ENCODE measurements at regions not wholly inside any gene's neighbourhood (a gene's known extent, or its start where the extent isn't known, plus 50 kb on each side); places are given as distances from the start of the nearest gene placed in this dataset.
"Not testable (repeated sequence)": the region's sequence is repeated elsewhere in the genome, so short reads cannot be mapped to it uniquely, and the experiment has no call there.

DNA sequence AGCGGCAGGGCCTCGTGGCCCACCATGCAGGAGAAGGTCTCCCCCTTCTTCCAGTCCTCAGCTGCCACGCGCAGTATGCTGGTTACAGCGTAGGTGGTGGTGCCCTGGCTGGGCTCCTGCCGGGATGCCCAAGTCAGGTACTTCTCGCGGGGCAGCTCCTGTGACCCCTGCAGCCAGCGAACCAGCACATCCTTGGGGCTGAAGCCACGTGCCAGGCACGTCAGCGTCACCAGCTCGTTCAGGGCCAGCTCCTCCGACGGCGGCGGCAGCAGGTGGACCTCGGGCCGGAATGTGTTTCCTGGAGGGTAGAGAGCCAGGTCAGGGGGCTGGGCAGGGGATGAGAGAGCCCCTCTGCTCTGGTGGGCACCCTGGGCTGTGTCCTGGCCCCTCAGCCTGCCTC, 60.7 kb downstream of the TMEM121 start:
- H3K27ac ChIP-seq (ENCODE audit: low read depth in 1 of 2, low read length in 1 of 2); DNase-seq; ATAC-seq (ENCODE audit: insufficient read depth, low FRiP score); H3K9ac ChIP-seq (ENCODE audit: insufficient read depth in 1 of 2, low read length in 2 of 2); H3K9me3 ChIP-seq (ENCODE audit: control insufficient read depth in 4 of 4, insufficient read depth in 3 of 4, low read length in 3 of 4); H3K36me3 ChIP-seq (ENCODE audit: control insufficient read depth in 4 of 4, insufficient read depth in 4 of 4, low read length in 4 of 4); H3K27me3 ChIP-seq (ENCODE audit: control insufficient read depth in 3 of 3, insufficient read depth in 3 of 3, low read length in 2 of 3); H3K4me1 ChIP-seq (ENCODE audit: control insufficient read depth in 5 of 5, insufficient read depth in 5 of 5, low read length in 5 of 5); H3K4me3 ChIP-seq: not testable (repeated sequence)
- WGBS, 2 donors = 85 to 89% methylated on average over 6 to 13 of the region's 19 CpGs

DNA sequence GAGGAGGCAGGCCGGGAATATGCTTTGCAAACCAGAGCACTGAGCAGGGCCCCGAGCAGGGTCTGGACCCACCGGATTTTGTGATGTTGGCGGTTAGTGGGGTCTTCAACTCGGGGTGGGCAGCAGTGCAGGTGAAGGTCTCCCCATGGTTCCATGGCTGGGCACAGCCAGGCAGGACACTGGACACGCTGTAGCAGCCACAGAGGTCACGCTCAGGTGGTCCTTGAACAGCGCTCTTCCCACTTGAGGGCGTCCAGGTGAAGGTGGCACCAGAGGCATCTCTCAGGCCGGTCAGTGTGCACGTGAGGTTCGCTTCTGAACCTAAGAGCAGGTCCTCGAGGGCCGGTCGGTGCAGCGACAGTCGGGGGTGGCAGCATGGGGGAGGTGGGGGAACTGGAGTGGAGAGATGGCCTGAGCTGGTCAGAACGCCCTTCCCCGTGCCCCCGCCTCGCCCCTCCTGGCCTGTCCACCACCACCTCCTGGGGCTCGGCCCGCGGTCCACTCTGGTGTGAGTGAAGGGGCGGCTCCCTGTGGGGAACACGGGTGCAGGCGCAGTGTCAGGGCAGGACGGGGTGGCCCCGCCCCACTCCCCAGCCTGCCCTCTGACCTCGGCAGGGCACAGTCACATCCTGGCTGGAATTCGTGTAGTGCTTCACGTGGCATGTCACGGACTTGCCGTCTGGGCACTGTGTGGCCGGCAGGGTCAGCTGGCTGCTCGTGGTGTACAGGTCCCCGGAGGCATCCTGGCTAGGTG, 61.3 kb downstream of the TMEM121 start:
- not testable (repeated sequence) for H3K36me3 ChIP-seq (ENCODE audit: control insufficient read depth in 4 of 4, insufficient read depth in 4 of 4, low read length in 4 of 4); H3K27me3 ChIP-seq (ENCODE audit: control insufficient read depth in 3 of 3, insufficient read depth in 3 of 3, low read length in 2 of 3); ATAC-seq (ENCODE audit: insufficient read depth, low FRiP score); H3K9ac ChIP-seq (ENCODE audit: insufficient read depth in 1 of 2, low read length in 2 of 2); H3K27ac ChIP-seq (ENCODE audit: low read depth in 1 of 2, low read length in 1 of 2); DNase-seq; H3K4me3 ChIP-seq; H3K4me1 ChIP-seq (ENCODE audit: control insufficient read depth in 5 of 5, insufficient read depth in 5 of 5, low read length in 5 of 5); H3K9me3 ChIP-seq (ENCODE audit: control insufficient read depth in 4 of 4, insufficient read depth in 3 of 4, low read length in 3 of 4)
- 89 to 93% methylated on average over 27 to 36 of the region's 37 CpGs for WGBS, 2 donors

GRCh38 chr14:105588236-105588860, 62.0 kb downstream of the TMEM121 start:
- Histone ChIP-seq H3K27me3 (ENCODE audit: control insufficient read depth in 3 of 3, insufficient read depth in 3 of 3, low read length in 2 of 3) (no peaks in the 10 kb centered on the region), H3K9ac (ENCODE audit: insufficient read depth in 1 of 2, low read length in 2 of 2) (no peak overlapping the region), H3K4me3 (no peak overlapping the region), H3K4me1 (ENCODE audit: control insufficient read depth in 5 of 5, insufficient read depth in 5 of 5, low read length in 5 of 5) (no peaks in the 10 kb centered on the region), H3K9me3 (ENCODE audit: control insufficient read depth in 4 of 4, insufficient read depth in 3 of 4, low read length in 3 of 4) (no peaks in the 10 kb centered on the region), H3K27ac (ENCODE audit: low read depth in 1 of 2, low read length in 1 of 2) (no peak overlapping the region), H3K36me3 (ENCODE audit: control insufficient read depth in 4 of 4, insufficient read depth in 4 of 4, low read length in 4 of 4) (no peaks in the 10 kb centered on the region)
- DNase-seq (no peak), ATAC-seq (ENCODE audit: insufficient read depth, low FRiP score) (no peak)
- no peak for TF ChIP-seq CTCF (IDR thresholded peaks at IDR 0.05; ENCODE audit: control extremely low read depth, extremely low read depth)
- 91 to 93% methylated on average over 15 of the region's 15 CpGs for WGBS, 2 donors

DNA sequence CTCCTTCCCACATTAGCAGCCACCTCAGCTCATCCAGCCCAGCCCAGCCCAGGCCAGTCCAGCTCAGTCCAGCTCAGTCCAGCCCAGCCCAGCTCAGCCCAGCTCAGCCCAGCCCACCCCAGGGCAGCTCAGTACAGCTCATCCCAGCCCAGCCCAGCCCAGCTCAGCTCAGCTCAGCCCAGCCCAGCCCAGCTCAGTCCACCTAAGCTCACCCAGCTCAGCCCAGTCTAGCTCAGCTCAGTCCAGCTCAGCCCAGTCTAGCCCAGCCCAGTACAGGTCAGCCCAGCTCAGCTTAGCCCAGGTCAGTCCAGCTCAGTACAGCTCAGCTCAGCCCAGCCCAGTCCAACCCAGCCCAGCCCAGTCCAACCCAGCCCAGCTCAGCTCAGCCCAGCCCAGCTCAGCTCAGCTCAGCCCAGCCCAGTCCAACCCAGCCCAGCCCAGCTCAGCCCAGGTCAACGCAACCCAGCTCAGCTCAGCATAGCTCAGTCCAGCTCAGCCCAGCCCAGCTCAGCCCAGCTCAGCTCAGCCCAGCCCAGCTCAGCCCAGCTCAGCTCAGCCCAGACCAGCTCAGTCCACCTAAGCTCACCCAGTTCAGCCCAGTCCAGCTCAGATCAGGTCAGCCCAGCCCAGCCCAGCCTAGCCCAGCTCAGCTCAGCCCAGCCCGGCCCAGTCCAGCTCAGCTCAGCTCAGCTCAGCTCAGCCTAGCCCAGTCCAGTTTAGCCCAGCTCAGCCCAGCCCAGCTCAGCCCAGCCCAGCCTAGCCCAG, 63.0 kb downstream of the TMEM121 start:
- Histone ChIP-seq H3K9me3 (ENCODE audit: control insufficient read depth in 4 of 4, insufficient read depth in 3 of 4, low read length in 3 of 4) (no peaks in the 10 kb centered on the region), H3K4me3 (no peak overlapping the region), H3K27me3 (ENCODE audit: control insufficient read depth in 3 of 3, insufficient read depth in 3 of 3, low read length in 2 of 3) (no peaks in the 10 kb centered on the region), H3K9ac (ENCODE audit: insufficient read depth in 1 of 2, low read length in 2 of 2) (no peak overlapping the region), H3K27ac (ENCODE audit: low read depth in 1 of 2, low read length in 1 of 2) (no peak overlapping the region), H3K4me1 (ENCODE audit: control insufficient read depth in 5 of 5, insufficient read depth in 5 of 5, low read length in 5 of 5) (no peaks in the 10 kb centered on the region), H3K36me3 (ENCODE audit: control insufficient read depth in 4 of 4, insufficient read depth in 4 of 4, low read length in 4 of 4) (no peaks in the 10 kb centered on the region)
- ATAC-seq (ENCODE audit: insufficient read depth, low FRiP score) (no peak), DNase-seq (no peak)
- no peak for TF ChIP-seq CTCF (IDR thresholded peaks at IDR 0.05; ENCODE audit: control extremely low read depth, extremely low read depth)
- WGBS, 2 donors = 82 to 94% methylated on average over 2 of the region's 2 CpGs

DNA sequence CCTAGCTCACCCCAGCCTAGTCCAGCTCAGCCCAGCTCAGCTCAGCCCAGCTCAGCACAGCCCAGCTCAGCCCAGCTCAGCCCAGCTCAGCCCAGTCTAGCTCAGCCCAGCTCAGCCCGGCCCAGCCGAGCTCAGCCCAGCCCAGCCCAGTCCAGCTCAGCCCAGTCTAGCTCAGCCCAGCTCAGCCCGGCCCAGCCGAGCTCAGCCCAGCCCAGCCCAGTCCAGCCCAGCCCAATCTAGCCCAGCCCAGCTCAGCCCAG, 63.5 kb downstream of the TMEM121 start:
- H3K9ac ChIP-seq (ENCODE audit: insufficient read depth in 1 of 2, low read length in 2 of 2); H3K4me1 ChIP-seq (ENCODE audit: control insufficient read depth in 5 of 5, insufficient read depth in 5 of 5, low read length in 5 of 5); DNase-seq; H3K27ac ChIP-seq (ENCODE audit: low read depth in 1 of 2, low read length in 1 of 2); H3K27me3 ChIP-seq (ENCODE audit: control insufficient read depth in 3 of 3, insufficient read depth in 3 of 3, low read length in 2 of 3); ATAC-seq (ENCODE audit: insufficient read depth, low FRiP score); H3K4me3 ChIP-seq; H3K9me3 ChIP-seq (ENCODE audit: control insufficient read depth in 4 of 4, insufficient read depth in 3 of 4, low read length in 3 of 4); H3K36me3 ChIP-seq (ENCODE audit: control insufficient read depth in 4 of 4, insufficient read depth in 4 of 4, low read length in 4 of 4): not testable (repeated sequence)
- WGBS, 2 donors = 73 to 74% methylated on average over 4 of the region's 4 CpGs
